ENCODE measurements at regions not wholly inside any gene's neighbourhood (a gene's known extent, or its start where the extent isn't known, plus 50 kb on each side); places are given as distances from the start of the nearest gene placed in this dataset.

DNA sequence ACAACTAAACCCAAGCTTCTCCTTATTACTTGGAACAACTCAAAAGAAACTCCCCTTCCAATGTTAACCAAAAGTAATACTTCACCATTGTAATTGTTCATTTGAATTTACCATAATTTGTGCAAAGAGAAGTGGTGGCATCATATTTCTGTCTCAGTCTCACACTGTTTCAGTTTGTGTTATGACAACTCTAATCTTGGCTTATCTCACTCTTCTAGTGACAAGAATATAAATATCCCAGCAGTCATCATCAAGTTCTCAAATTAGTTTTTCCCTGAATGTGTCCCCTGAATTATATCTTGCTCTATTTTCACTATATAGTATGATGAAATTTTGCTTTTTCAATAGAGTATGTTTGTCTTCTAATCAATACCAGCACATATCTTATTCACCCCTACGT is 681.4 kb upstream of the PRR20A start:
- ATAC-seq = no peak
- no peak for TF ChIP-seq ZNF8 (CRISPR knock-in tag; IDR thresholded peaks at IDR 0.05)
- no peak for TF ChIP-seq ZNF70 (CRISPR knock-in tag; IDR thresholded peaks at IDR 0.05)
- no peak for TF ChIP-seq PPARA (CRISPR knock-in tag; IDR thresholded peaks at IDR 0.05; ENCODE audit: borderline replicate concordance)
- TF ChIP-seq TSHZ2 (CRISPR knock-in tag; IDR thresholded peaks at IDR 0.05) = no peak
- no peak for TF ChIP-seq GLIS3 (CRISPR knock-in tag; IDR thresholded peaks at IDR 0.05)
- TF ChIP-seq ZNF565 (CRISPR knock-in tag; conservative IDR thresholded peaks at IDR 0.05; ENCODE audit: low read depth) = no peak
- no peak for TF ChIP-seq POU6F1 (CRISPR knock-in tag; IDR thresholded peaks at IDR 0.05; ENCODE audit: borderline replicate concordance, low read depth)
- no peak for TF ChIP-seq ARNTL (CRISPR knock-in tag; IDR thresholded peaks at IDR 0.05; ENCODE audit: borderline replicate concordance, low read depth)
- TF ChIP-seq ZC3H10 (CRISPR knock-in tag; IDR thresholded peaks at IDR 0.05) = no peak
- TF ChIP-seq SNAI2 (CRISPR knock-in tag; IDR thresholded peaks at IDR 0.05) = no peak
- no peak for TF ChIP-seq ISL1 (CRISPR knock-in tag; IDR thresholded peaks at IDR 0.05)
- TF ChIP-seq CSRNP3 (CRISPR knock-in tag; IDR thresholded peaks at IDR 0.05) = no peak

DNA sequence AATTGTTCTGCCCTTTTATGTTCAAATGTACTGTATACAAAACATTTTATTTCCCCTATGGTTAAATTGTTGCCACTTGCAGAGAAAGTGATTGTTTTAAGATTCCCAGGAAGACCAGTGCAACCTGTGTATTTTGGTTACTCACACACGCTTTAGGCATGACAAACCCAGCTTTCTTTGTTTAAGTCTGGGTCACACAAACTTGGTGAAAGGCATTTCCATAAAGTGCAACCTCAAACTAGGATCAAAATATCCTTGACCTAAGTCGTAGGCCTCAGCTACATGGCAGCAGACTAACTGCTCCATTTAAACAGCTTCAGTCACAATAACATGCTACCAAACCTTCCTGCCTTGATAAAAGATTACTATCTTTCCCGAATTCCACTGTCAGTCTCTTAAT is 639.0 kb upstream of the PRR20A start:
- TF ChIP-seq, protein P1, sequence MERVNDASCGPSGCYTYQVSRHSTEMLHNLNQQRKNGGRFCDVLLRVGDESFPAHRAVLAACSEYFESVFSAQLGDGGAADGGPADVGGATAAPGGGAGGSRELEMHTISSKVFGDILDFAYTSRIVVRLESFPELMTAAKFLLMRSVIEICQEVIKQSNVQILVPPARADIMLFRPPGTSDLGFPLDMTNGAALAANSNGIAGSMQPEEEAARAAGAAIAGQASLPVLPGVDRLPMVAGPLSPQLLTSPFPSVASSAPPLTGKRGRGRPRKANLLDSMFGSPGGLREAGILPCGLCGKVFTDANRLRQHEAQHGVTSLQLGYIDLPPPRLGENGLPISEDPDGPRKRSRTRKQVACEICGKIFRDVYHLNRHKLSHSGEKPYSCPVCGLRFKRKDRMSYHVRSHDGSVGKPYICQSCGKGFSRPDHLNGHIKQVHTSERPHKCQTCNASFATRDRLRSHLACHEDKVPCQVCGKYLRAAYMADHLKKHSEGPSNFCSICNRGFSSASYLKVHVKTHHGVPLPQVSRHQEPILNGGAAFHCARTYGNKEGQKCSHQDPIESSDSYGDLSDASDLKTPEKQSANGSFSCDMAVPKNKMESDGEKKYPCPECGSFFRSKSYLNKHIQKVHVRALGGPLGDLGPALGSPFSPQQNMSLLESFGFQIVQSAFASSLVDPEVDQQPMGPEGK (CRISPR knock-in tag; IDR thresholded peaks at IDR 0.05; ENCODE audit: borderline replicate concordance) = no peak
- no peak for TF ChIP-seq ZNF8 (CRISPR knock-in tag; IDR thresholded peaks at IDR 0.05)
- TF ChIP-seq ZNF70 (CRISPR knock-in tag; IDR thresholded peaks at IDR 0.05) = no peak
- TF ChIP-seq ZFP30 (CRISPR knock-in tag; IDR thresholded peaks at IDR 0.05) = no peak
- no peak for TF ChIP-seq SNAI2 (CRISPR knock-in tag; IDR thresholded peaks at IDR 0.05)
- TF ChIP-seq TSHZ2 (CRISPR knock-in tag; IDR thresholded peaks at IDR 0.05) = no peak
- TF ChIP-seq BACH2 (CRISPR knock-in tag; IDR thresholded peaks at IDR 0.05; ENCODE audit: borderline replicate concordance) = no peak
- no peak for TF ChIP-seq ZC3H10 (CRISPR knock-in tag; IDR thresholded peaks at IDR 0.05)
- no peak for TF ChIP-seq TOX (CRISPR knock-in tag; IDR thresholded peaks at IDR 0.05; ENCODE audit: borderline replicate concordance)
- TF ChIP-seq CREB5 (CRISPR knock-in tag; IDR thresholded peaks at IDR 0.05; ENCODE audit: low read depth) = no peak
- ATAC-seq = no peak

DNA sequence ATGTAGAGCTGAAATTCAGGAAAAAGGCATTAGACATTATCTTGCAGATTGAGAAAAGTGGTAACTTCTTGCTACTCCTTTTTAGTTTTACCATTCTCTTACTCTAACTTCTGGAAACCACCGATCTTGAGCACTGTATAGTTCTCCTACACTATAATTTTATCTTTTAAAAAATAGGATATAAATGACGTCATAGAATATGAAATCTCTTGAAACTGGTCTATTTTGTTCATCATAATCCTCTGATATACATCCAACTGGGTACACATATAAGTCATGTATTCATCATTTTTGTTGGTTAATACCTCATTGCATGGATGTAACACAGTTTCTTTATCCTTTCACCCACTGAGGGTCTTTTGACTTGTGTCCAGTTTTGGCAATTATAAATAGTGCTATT is 629.9 kb upstream of the PRR20A start:
- no peak for ATAC-seq
- TF ChIP-seq ARNTL (CRISPR knock-in tag; IDR thresholded peaks at IDR 0.05; ENCODE audit: borderline replicate concordance, low read depth) (no peak), ZC3H10 (CRISPR knock-in tag; IDR thresholded peaks at IDR 0.05) (no peak), RARB (CRISPR knock-in tag; IDR thresholded peaks at IDR 0.05) (no peak), TCF4 (CRISPR knock-in tag; IDR thresholded peaks at IDR 0.05; ENCODE audit: borderline replicate concordance) (no peak), ZFP3 (CRISPR knock-in tag; IDR thresholded peaks at IDR 0.05) (no peak), ZFP30 (CRISPR knock-in tag; IDR thresholded peaks at IDR 0.05) (no peak), CSDC2 (CRISPR knock-in tag; IDR thresholded peaks at IDR 0.05) (no peak), SNAI2 (CRISPR knock-in tag; IDR thresholded peaks at IDR 0.05) (no peak), GLIS3 (CRISPR knock-in tag; IDR thresholded peaks at IDR 0.05) (no peak), POU6F1 (CRISPR knock-in tag; IDR thresholded peaks at IDR 0.05; ENCODE audit: borderline replicate concordance, low read depth) (no peak), ISL1 (CRISPR knock-in tag; IDR thresholded peaks at IDR 0.05) (no peak), OSR1 (CRISPR knock-in tag; IDR thresholded peaks at IDR 0.05) (no peak)
- TF ChIP-seq, protein P1 (CRISPR knock-in tag; IDR thresholded peaks at IDR 0.05; ENCODE audit: borderline replicate concordance) = no peak
